GM19455 (cell line): ENCODE measurements at regions not wholly inside any gene's neighbourhood (a gene's known extent, or its start where the extent isn't known, plus 50 kb on each side); places are given as distances from the start of the nearest gene placed in this dataset.
"Not testable (repeated sequence)": the region's sequence is repeated elsewhere in the genome, so short reads cannot be mapped to it uniquely, and the experiment has no call there.

Experiments used
- ATAC-seq: cut with Tn5 transposase; IDR thresholded peaks from one replicate; pipeline ENCODE4 v1.9.1; 2021; ENCODE audit not compliant: unreplicated experiment

GRCh38 chr2:139585101-139585500 is 804.9 kb upstream of the NXPH2 start:
- no peak for ATAC-seq

GRCh38 chr2:139574371-139574770 is 794.2 kb upstream of the NXPH2 start:
- ATAC-seq, result no peak

DNA sequence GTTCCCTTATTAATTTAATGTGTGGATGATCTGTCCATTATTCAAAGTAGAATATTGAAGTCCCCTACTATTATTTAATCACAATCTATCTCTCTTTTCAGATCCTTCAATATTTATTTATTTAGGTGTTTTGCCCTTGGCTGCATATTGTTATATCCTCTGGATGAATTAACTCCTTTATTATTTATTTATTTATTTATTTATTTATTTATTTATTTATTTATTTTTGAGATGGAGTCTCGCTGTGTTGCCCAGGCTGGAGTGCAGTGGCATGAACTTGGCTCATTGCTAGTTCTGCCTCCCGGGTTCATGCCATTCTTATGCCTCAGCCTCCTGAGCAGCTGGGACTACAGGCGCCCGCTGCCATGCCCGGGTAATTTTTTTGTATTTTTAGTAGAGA is 776.6 kb upstream of the NXPH2 start:
- ATAC-seq, result no peak

DNA sequence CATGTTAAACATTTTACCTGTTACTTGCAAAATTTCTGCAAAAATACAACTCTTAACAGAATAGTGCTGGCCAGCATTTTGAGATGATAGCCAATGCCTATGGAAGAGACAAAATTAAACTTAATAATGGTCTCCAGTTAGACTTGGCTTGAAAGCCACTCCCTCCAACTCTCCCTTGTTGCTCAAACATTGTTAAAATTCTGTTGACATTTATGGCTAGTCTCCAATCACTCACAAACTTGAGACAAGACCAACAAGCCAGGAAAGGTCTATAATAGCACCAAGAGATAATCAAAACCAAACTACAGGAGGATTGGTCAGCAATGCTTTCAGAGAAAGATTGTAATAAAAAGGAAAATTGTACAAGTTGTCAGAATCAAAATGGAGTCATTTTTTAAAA is 770.7 kb upstream of the NXPH2 start:
- no peak for ATAC-seq

DNA sequence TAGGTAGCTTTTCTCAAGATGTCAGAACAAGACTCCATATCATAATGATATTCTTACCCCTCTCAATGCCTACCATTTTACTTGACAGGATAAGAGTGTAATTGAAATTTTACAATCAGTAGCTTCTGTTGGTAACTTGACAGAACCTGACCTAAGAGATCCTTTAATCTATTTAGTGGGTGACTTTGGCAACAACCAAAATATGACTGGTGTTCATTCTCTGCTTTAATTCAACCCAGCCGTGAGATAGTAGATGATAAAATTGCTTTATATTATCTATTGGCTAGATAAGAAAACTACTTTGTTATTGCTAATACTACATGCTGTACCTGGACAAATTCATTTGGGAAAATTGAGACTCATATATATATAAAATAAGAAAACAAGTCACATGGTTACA is 770.2 kb upstream of the NXPH2 start:
- no peak for ATAC-seq

GRCh38 chr2:139544186-139544851 is 764.1 kb upstream of the NXPH2 start:
- no peak for ATAC-seq

GRCh38 chr2:139538332-139539020 is 758.3 kb upstream of the NXPH2 start:
- not testable (repeated sequence) for ATAC-seq

DNA sequence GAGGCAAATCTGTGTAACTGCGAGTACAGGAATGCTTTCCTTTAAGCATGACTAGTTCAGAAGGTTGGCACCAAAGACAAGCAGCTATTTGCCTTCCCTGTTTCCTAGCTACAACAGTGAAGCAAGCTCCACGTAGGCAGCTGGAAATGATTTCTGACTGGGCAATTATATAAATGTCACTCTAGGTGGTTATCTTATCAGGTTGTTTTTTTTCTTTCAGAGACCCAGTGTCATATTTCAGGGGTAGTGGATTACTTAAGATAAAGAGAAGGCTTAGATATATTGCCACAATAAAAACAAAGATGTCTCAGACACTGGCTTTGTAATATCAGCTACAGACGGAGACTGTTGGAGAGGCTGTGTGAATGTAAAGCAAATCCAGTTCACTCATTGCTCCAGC is 748.9 kb upstream of the NXPH2 start:
- no peak for ATAC-seq

DNA sequence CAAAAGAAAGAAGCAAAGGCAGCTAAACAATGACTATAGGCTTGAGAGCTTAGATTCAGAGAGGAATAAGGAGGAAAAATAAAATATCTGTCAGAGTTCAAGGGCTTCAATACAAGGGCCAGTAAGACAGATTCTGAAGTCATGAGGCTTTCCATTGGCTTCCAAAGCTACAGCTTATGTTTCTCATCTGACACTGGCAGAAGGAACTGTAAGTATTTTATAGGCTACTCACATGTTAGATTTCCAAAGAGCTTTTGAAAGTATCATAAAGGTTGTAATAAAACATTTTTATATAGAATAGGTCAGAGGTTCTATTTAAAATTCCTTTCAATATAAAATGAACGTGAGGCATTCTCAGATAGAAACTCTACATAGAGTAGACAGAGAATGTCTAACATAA is 746.6 kb upstream of the NXPH2 start:
- ATAC-seq, result no peak

DNA sequence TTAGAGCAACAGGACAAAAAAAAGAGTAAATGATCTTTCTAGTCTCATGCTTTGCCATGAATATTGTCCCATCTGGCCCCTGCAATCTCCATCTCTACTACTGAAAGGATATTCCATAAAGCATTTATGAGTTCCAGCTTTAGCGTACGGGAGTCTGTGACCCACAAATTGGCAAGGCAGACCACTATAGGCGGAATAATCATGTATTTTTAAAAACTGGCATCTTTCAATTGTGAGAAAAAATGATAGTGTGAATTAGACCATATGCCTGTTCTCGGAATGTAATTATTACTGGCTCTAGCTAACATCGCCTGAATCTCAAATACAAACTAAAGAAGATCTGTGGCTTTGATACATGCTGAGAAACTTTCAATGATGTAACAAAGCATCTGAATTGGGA is 738.1 kb upstream of the NXPH2 start:
- ATAC-seq, result no peak

- ATAC-seq, result no peak
Observed at GRCh38 chr2:139514951-139515350, 734.8 kb upstream of the NXPH2 start.

- ATAC-seq, result no peak
Observed at GRCh38 chr2:139495851-139496250, 715.7 kb upstream of the NXPH2 start.

- no peak for ATAC-seq
Observed at GRCh38 chr2:139492131-139492680, 712.0 kb upstream of the NXPH2 start.

DNA sequence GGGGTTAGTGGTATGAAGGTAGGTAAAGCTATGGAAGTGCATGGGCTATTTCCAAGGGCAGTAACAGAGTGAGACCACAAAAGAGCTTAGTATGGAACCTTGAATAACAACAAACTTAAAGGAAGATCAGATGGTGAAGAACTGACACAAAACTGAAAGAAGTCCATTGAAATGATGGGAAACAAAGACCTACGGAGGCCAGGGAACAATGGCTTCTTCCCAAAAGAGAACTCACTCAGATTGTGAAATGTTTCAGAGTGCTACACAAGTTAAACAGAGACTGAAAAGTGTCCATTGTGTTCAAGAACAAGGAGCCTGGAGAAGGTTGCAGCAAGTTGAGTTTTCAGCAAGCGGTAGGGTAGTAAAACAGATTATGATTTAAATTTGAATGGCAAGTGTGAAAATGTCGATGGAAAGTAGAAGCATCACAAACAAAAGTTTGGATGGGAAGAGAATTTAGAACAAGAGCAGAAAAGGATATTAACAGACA is 700.0 kb upstream of the NXPH2 start:
- no peak for ATAC-seq

DNA sequence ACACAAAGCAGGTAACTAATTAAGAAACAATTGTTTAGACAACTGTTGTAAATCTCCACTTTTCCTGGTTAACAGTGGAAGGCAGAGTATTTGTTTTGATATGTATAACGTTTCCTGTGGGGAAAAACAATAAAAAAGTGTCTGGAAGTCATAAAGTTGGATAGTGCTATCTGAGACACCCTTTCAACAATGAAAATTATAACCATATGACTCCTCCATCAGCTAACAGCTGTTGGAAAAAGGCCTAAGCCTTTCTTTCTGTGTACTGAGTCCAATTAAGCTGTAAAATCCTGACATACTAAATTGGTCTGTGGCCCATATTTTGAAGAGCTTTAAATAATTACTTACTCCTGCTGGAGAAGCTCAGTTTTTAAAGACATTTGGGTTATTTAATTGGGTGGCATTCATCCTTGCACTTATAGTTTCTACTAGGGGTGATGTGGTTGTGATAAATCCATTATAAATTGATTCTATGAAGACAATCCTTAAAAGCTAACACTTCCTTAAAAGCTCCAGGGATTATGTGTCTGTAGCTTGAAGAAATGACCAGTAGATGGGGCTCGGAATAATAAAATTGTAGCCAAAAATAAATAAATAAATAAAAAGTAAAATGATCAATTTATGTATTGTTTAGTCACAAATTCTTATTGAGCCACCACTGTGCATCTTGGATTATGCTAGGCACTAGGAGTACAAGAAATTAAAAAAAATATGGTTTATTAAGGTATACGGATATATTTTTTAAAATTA is 698.1 kb upstream of the NXPH2 start:
- ATAC-seq, result no peak

GRCh38 chr2:139477618-139478017 is 697.4 kb upstream of the NXPH2 start:
- no peak for ATAC-seq

DNA sequence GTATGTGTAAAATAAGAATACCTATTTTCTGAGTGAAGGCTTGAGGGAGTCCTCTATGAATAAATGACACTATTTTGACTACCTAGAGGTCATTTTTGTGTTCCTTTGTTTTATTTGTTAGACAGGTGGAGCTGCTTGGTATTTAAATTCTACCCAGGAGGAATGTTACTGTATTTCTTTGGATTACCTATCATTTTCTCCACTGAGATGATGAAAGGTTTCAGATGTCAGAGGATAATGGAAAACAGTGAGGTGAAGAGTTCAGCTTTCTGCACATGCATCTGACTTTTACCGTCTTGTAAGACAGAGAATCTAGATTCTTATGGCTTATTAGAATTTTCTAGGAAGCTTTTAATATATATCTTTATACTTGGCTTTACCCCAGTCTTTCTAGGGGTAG is 689.8 kb upstream of the NXPH2 start:
- ATAC-seq, result no peak

DNA sequence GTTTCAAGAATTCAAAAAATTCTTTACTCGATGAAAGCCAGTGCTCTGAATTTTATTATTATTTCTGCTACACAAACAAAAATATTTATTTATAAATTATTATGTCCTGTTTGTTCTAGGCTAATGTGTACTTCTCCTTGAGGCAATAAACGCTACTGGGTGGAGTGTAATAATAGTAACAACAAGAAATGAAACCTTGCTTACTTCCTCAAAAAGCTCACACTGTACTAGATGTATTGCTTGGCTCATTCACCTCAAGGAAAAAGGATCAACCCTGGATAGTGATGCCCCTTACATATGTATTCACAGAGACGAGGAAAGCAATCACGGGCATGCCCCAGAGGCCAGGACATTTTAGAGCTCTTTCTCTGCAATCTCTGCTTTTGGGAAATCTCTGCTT is 685.6 kb upstream of the NXPH2 start:
- ATAC-seq, result no peak

GRCh38 chr2:139457873-139458272 is 677.7 kb upstream of the NXPH2 start:
- no peak for ATAC-seq

- ATAC-seq, result no peak
Observed at GRCh38 chr2:139454251-139454650, 674.1 kb upstream of the NXPH2 start.

GRCh38 chr2:139439100-139439499 is 658.9 kb upstream of the NXPH2 start:
- ATAC-seq, result no peak

- ATAC-seq, result no peak
Observed at GRCh38 chr2:139438478-139438877, 658.3 kb upstream of the NXPH2 start.
